HEK293 (cell line): ENCODE measurements at regions not wholly inside any gene's neighbourhood (a gene's known extent, or its start where the extent isn't known, plus 50 kb on each side); places are given as distances from the start of the nearest gene placed in this dataset.

Source experiments
- CTCF ChIA-PET: fragments of 350-600 bp; formaldehyde crosslinking; extraction: SDS; loops from one replicate; lab custom pipeline; 2021; ENCODE audit warnings: antibody characterized with exemption; lab: Yijun Ruan, JAX
- POLR2A ChIA-PET: fragments of 300-600 bp; formaldehyde crosslinking; extraction: SDS; loops from one replicate; lab custom pipeline; 2020; ENCODE audit warnings: antibody characterized with exemption, inconsistent platforms; lab: Yijun Ruan, JAX
- H3K27ac ChIP-seq: fragments of 200-500 bp; sonication (Bioruptor generic); 2 replicates; pipeline ENCODE4 v1.5.1; 2014; ENCODE audit warnings: low read depth, low read length, control low read depth, inconsistent platforms; ENCODE audit errors: extremely low read depth
- H3K36me3 ChIP-seq, 2 experiments: fragments of 200-500 bp in 1 of 2; sonication (Bioruptor generic) in 1 of 2; 1 replicate in 1 of 2; 2 replicates in 1 of 2; pipeline ENCODE4 v1.5.1; 2014 to 2017; ENCODE audit warnings: inconsistent platforms in 2 of 2, low read length in 2 of 2; ENCODE audit not compliant: control insufficient read depth in 2 of 2, insufficient read depth in 1 of 2
- H3K4me1 ChIP-seq: fragments of 200-500 bp; sonication (Bioruptor generic); 2 replicates; pipeline ENCODE4 v1.5.1; 2014; ENCODE audit warnings: mild to moderate bottlenecking, low read length, inconsistent platforms; ENCODE audit not compliant: control insufficient read depth, insufficient read depth
- H3K4me3 ChIP-seq: 2 replicates; pipeline ENCODE4 v1.5.1; 2011; ENCODE audit warnings: low read depth, mild to moderate bottlenecking, control low read depth, low read length, moderate library complexity
- H3K9me3 ChIP-seq: fragments of 200-500 bp; sonication (Bioruptor generic); 2 replicates; pipeline ENCODE4 v1.5.1; 2014; ENCODE audit warnings: low read depth, low read length, inconsistent platforms; ENCODE audit not compliant: control insufficient read depth, insufficient read depth
- BCL6B ChIP-seq: fragments of 450-650 bp; formaldehyde crosslinking; IDR thresholded peaks from 2 replicates; pipeline ENCODE4 v1.5.1; 2017; ENCODE audit warnings: missing biosample characterization, missing genetic modification characterization
- GLI2 ChIP-seq: fragments of 450-650 bp; formaldehyde crosslinking; IDR thresholded peaks from 2 replicates; pipeline ENCODE4; 2017; ENCODE audit warnings: missing biosample characterization, missing genetic modification characterization, low read depth, borderline replicate concordance
- RBAK ChIP-seq: fragments of 450-650 bp; formaldehyde crosslinking; IDR thresholded peaks from 2 replicates; pipeline ENCODE4 v1.5.1; 2016; ENCODE audit warnings: missing biosample characterization, missing genetic modification characterization
- REST ChIP-seq: fragments of 450-650 bp; formaldehyde crosslinking; IDR thresholded peaks from 2 replicates; pipeline ENCODE4 v1.5.1; 2016; ENCODE audit warnings: missing biosample characterization, missing genetic modification characterization
- SP3 ChIP-seq: fragments of 450-650 bp; formaldehyde crosslinking; IDR thresholded peaks from 2 replicates; pipeline ENCODE4 v1.5.1; 2016; ENCODE audit warnings: missing biosample characterization, missing genetic modification characterization
- ZBTB49 ChIP-seq: fragments of 450-650 bp; formaldehyde crosslinking; IDR thresholded peaks from 2 replicates; pipeline ENCODE4 v1.5.1; 2016; ENCODE audit warnings: missing biosample characterization, missing genetic modification characterization, low read depth
- ZNF184 ChIP-seq: fragments of 450-650 bp; IDR thresholded peaks from 2 replicates; pipeline ENCODE4 v1.5.1; 2018; ENCODE audit warnings: missing biosample characterization, mild to moderate bottlenecking, missing genetic modification characterization
- ZNF398 ChIP-seq: fragments of 450-650 bp; formaldehyde crosslinking; IDR thresholded peaks from 2 replicates; pipeline ENCODE4 v1.5.1; 2017; ENCODE audit warnings: missing biosample characterization, missing genetic modification characterization
- ZNF555 ChIP-seq: fragments of 450-650 bp; formaldehyde crosslinking; conservative IDR thresholded peaks from 2 replicates; pipeline ENCODE4 v1.5.1; 2017; ENCODE audit warnings: missing biosample characterization, mild to moderate bottlenecking, missing genetic modification characterization, inconsistent platforms
- ZNF580 ChIP-seq: fragments of 450-650 bp; formaldehyde crosslinking; IDR thresholded peaks from 2 replicates; pipeline ENCODE4 v1.5.1; 2016; ENCODE audit warnings: missing biosample characterization, missing genetic modification characterization
- ZNF677 ChIP-seq: fragments of 450-650 bp; IDR thresholded peaks from 2 replicates; pipeline ENCODE4 v1.5.0; 2018; ENCODE audit warnings: missing biosample characterization, mild to moderate bottlenecking, missing genetic modification characterization, moderate library complexity
- ZNF792 ChIP-seq: fragments of 450-650 bp; formaldehyde crosslinking; IDR thresholded peaks from 2 replicates; pipeline ENCODE4 v1.5.1; 2016; ENCODE audit warnings: missing biosample characterization, missing genetic modification characterization
- TF ChIP-seq, protein P1 (sequence below): fragments of 450-650 bp; formaldehyde crosslinking; IDR thresholded peaks from 2 replicates; pipeline ENCODE4 v1.5.1; 2016; ENCODE audit warnings: missing biosample characterization, missing genetic modification characterization
- TF ChIP-seq, protein P2 (sequence below): fragments of 450-650 bp; formaldehyde crosslinking; IDR thresholded peaks from 2 replicates; pipeline ENCODE4 v1.5.1; 2016; ENCODE audit warnings: missing biosample characterization, missing genetic modification characterization

- ChIA-PET POLR2A (no interaction called here), CTCF (interaction anchor here (0.7 kb wide), 1 partner anchor 1511 kb away, joined by 4 read pairs; no protein-coding TSS in a partner anchor)
- Histone ChIP-seq H3K4me3 (no peak overlapping the region), H3K9me3 (no peaks in the 10 kb centered on the region), H3K4me1 (no peaks in the 10 kb centered on the region), H3K27ac (no peak overlapping the region), H3K36me3 (no peaks in the 10 kb centered on the region)
- TF ChIP-seq SP3 (tag by site-specific recombination) (no peak), ZNF792 (tag by site-specific recombination) (no peak), BCL6B (no peak), ZNF580 (tag by site-specific recombination) (no peak), GLI2 (tag by site-specific recombination) (no peak), ZNF184 (tag by site-specific recombination) (no peak), ZNF398 (tag by site-specific recombination) (no peak), ZNF555 (no peak), RBAK (tag by site-specific recombination) (no peak), ZBTB49 (tag by site-specific recombination) (no peak), ZNF677 (tag by site-specific recombination) (no peak), REST (tag by site-specific recombination) (no peak)
- TF ChIP-seq, protein P1, sequence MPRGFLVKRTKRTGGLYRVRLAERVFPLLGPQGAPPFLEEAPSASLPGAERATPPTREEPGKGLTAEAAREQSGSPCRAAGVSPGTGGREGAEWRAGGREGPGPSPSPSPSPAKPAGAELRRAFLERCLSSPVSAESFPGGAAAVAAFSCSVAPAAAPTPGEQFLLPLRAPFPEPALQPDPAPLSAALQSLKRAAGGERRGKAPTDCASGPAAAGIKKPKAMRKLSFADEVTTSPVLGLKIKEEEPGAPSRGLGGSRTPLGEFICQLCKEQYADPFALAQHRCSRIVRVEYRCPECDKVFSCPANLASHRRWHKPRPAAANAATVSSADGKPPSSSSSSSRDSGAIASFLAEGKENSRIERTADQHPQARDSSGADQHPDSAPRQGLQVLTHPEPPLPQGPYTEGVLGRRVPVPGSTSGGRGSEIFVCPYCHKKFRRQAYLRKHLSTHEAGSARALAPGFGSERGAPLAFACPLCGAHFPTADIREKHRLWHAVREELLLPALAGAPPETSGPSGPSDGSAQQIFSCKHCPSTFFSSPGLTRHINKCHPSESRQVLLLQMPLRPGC (tag by site-specific recombination), result no peak
- TF ChIP-seq, protein P2, sequence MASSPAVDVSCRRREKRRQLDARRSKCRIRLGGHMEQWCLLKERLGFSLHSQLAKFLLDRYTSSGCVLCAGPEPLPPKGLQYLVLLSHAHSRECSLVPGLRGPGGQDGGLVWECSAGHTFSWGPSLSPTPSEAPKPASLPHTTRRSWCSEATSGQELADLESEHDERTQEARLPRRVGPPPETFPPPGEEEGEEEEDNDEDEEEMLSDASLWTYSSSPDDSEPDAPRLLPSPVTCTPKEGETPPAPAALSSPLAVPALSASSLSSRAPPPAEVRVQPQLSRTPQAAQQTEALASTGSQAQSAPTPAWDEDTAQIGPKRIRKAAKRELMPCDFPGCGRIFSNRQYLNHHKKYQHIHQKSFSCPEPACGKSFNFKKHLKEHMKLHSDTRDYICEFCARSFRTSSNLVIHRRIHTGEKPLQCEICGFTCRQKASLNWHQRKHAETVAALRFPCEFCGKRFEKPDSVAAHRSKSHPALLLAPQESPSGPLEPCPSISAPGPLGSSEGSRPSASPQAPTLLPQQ (tag by site-specific recombination), result no peak
These were observed 910.2 kb downstream of the TUSC7 start for GRCh38 chr3:117619805-117620204.
